ENCODE measurements at regions not wholly inside any gene's neighbourhood (a gene's known extent, or its start where the extent isn't known, plus 50 kb on each side); places are given as distances from the start of the nearest gene placed in this dataset.

DNA sequence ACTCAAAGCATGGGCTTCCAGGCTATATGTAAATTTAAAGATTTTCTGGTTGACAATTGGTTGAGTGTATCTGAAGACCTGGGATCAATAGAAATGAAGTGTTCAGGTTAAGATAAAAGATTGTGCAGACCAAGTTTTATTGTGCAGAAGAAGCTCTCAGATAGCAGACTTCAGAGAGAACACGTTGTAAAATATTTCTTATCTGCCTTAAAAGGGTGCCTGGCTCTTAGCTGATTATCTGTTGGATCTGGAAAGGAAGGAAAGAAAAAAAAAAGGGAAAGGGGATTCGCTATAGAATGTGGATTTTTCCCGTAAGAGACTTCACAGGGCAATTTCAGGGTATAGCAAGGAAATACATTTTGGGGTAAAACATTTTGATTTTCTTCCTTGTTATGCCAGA is 523.2 kb downstream of the EDEM1 start (continued):
- TF ChIP-seq, protein P1, sequence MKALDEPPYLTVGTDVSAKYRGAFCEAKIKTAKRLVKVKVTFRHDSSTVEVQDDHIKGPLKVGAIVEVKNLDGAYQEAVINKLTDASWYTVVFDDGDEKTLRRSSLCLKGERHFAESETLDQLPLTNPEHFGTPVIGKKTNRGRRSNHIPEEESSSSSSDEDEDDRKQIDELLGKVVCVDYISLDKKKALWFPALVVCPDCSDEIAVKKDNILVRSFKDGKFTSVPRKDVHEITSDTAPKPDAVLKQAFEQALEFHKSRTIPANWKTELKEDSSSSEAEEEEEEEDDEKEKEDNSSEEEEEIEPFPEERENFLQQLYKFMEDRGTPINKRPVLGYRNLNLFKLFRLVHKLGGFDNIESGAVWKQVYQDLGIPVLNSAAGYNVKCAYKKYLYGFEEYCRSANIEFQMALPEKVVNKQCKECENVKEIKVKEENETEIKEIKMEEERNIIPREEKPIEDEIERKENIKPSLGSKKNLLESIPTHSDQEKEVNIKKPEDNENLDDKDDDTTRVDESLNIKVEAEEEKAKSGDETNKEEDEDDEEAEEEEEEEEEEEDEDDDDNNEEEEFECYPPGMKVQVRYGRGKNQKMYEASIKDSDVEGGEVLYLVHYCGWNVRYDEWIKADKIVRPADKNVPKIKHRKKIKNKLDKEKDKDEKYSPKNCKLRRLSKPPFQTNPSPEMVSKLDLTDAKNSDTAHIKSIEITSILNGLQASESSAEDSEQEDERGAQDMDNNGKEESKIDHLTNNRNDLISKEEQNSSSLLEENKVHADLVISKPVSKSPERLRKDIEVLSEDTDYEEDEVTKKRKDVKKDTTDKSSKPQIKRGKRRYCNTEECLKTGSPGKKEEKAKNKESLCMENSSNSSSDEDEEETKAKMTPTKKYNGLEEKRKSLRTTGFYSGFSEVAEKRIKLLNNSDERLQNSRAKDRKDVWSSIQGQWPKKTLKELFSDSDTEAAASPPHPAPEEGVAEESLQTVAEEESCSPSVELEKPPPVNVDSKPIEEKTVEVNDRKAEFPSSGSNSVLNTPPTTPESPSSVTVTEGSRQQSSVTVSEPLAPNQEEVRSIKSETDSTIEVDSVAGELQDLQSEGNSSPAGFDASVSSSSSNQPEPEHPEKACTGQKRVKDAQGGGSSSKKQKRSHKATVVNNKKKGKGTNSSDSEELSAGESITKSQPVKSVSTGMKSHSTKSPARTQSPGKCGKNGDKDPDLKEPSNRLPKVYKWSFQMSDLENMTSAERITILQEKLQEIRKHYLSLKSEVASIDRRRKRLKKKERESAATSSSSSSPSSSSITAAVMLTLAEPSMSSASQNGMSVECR (CRISPR knock-in tag; IDR thresholded peaks at IDR 0.05), result no peak
- TF ChIP-seq, protein P2, sequence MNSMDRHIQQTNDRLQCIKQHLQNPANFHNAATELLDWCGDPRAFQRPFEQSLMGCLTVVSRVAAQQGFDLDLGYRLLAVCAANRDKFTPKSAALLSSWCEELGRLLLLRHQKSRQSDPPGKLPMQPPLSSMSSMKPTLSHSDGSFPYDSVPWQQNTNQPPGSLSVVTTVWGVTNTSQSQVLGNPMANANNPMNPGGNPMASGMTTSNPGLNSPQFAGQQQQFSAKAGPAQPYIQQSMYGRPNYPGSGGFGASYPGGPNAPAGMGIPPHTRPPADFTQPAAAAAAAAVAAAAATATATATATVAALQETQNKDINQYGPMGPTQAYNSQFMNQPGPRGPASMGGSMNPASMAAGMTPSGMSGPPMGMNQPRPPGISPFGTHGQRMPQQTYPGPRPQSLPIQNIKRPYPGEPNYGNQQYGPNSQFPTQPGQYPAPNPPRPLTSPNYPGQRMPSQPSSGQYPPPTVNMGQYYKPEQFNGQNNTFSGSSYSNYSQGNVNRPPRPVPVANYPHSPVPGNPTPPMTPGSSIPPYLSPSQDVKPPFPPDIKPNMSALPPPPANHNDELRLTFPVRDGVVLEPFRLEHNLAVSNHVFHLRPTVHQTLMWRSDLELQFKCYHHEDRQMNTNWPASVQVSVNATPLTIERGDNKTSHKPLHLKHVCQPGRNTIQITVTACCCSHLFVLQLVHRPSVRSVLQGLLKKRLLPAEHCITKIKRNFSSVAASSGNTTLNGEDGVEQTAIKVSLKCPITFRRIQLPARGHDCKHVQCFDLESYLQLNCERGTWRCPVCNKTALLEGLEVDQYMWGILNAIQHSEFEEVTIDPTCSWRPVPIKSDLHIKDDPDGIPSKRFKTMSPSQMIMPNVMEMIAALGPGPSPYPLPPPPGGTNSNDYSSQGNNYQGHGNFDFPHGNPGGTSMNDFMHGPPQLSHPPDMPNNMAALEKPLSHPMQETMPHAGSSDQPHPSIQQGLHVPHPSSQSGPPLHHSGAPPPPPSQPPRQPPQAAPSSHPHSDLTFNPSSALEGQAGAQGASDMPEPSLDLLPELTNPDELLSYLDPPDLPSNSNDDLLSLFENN (IDR thresholded peaks at IDR 0.05; ENCODE audit: low read depth in 2 of 2, low read length in 2 of 2), result no peak
- TF ChIP-seq FOXJ3 (CRISPR knock-in tag; IDR thresholded peaks at IDR 0.05) (no peak), EHMT2 (IDR thresholded peaks at IDR 0.05) (no peak), SMARCA5 (IDR thresholded peaks at IDR 0.05) (no peak), PRPF4 (IDR thresholded peaks at IDR 0.05; ENCODE audit: insufficient read depth, low read depth, low read length, poor library complexity, severe bottlenecking) (no peak), NFIC (IDR thresholded peaks at IDR 0.05) (0 out of 2 replicates have a peak, but pooled peaks have one; percentile 6), ZNF76 (CRISPR knock-in tag; IDR thresholded peaks at IDR 0.05; ENCODE audit: borderline replicate concordance) (no peak), TCF7L2 (IDR thresholded peaks at IDR 0.05; ENCODE audit: low read depth, low read length) (no peak), ZNF143 (CRISPR knock-in tag; IDR thresholded peaks at IDR 0.05) (no peak)
- TF ChIP-seq, protein P3, sequence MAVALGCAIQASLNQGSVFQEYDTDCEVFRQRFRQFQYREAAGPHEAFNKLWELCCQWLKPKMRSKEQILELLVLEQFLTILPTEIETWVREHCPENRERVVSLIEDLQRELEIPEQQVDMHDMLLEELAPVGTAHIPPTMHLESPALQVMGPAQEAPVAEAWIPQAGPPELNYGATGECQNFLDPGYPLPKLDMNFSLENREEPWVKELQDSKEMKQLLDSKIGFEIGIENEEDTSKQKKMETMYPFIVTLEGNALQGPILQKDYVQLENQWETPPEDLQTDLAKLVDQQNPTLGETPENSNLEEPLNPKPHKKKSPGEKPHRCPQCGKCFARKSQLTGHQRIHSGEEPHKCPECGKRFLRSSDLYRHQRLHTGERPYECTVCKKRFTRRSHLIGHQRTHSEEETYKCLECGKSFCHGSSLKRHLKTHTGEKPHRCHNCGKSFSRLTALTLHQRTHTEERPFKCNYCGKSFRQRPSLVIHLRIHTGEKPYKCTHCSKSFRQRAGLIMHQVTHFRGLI (CRISPR knock-in tag; IDR thresholded peaks at IDR 0.05), result no peak
- TF ChIP-seq, protein P4, sequence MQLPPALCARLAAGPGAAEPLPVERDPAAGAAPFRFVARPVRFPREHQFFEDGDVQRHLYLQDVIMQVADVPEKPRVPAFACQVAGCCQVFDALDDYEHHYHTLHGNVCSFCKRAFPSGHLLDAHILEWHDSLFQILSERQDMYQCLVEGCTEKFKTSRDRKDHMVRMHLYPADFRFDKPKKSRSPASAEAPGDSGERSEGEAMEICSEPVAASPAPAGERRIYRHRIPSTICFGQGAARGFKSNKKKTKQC (CRISPR knock-in tag; IDR thresholded peaks at IDR 0.05), result no peak
- TF ChIP-seq, protein P5, sequence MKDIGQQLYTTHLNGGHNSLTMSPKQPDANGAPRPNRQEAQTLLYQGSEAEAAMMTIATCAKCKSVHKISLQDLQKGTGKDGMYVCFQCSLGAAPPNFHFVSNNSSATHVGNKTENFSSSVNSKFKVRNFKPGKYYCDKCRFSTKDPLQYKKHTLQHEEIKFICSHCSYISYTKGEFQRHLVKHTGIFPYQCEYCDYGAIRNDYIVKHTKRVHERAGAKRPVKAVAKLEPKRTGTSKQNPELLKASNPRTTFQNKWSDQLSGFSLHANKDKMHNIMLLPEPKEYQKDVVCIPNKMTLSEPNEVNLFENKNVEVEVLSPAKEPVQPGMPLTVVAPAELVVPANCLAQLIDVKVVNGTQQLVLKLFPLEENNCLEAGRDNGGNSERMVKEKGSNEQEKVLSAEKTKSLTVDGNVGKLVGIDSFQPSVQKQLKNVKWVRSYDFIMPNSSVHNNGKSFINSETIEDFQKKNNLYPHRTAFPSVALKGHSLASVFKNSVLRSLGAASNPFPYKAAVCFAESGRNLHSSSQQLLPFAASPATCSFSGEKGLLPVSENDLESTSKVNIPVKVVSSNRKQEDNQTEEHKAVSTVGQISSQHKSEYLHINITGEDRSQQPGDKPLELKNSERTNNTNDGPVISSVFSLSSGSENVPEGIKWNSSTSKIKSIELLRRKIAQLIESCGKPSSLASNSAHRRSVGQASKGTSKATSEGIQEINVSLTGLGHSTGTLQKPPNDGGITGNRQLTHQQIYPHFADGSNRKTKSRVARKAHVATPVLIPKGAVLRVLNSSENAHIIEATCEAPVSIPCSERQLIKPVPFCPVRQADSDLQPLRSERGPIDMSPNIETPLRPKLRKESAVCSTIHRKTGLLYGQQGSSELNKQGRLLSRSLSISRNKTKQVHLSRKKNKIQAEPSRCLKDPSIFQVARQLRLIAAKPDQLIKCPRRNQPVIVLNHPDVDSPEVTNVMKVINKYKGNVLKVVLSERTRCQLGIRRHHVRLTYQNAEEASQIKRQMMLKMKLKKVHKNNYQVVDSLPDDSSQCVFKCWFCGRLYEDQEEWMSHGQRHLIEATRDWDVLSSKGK (CRISPR knock-in tag; IDR thresholded peaks at IDR 0.05), result no peak
- TF ChIP-seq, protein P6, sequence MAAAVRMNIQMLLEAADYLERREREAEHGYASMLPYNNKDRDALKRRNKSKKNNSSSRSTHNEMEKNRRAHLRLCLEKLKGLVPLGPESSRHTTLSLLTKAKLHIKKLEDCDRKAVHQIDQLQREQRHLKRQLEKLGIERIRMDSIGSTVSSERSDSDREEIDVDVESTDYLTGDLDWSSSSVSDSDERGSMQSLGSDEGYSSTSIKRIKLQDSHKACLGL (CRISPR knock-in tag; IDR thresholded peaks at IDR 0.05; ENCODE audit: borderline replicate concordance, poor library complexity, severe bottlenecking), result no peak
